Fibroblast of mammary gland (primary cell): ENCODE measurements at regions not wholly inside any gene's neighbourhood (a gene's known extent, or its start where the extent isn't known, plus 50 kb on each side); places are given as distances from the start of the nearest gene placed in this dataset.
"Not testable (repeated sequence)": the region's sequence is repeated elsewhere in the genome, so short reads cannot be mapped to it uniquely, and the experiment has no call there.

ENCODE experiments used
- DNase-seq: peaks from one replicate; pipeline ENCODE4 v3.0.0-alpha.2; 2010; ENCODE audit warnings: low read depth
- H3K4me3 ChIP-seq: 2 replicates; pipeline ENCODE4 v1.5.1; 2011; ENCODE audit warnings: low read depth, mild to moderate bottlenecking, low read length, moderate library complexity; ENCODE audit not compliant: control insufficient read depth
- TF ChIP-seq, protein P1 (sequence below): conservative IDR thresholded peaks from 2 replicates; pipeline ENCODE4 v1.5.1; 2011; ENCODE audit warnings: low read depth, low read length, inconsistent platforms; ENCODE audit not compliant: control insufficient read depth, insufficient read depth

DNA sequence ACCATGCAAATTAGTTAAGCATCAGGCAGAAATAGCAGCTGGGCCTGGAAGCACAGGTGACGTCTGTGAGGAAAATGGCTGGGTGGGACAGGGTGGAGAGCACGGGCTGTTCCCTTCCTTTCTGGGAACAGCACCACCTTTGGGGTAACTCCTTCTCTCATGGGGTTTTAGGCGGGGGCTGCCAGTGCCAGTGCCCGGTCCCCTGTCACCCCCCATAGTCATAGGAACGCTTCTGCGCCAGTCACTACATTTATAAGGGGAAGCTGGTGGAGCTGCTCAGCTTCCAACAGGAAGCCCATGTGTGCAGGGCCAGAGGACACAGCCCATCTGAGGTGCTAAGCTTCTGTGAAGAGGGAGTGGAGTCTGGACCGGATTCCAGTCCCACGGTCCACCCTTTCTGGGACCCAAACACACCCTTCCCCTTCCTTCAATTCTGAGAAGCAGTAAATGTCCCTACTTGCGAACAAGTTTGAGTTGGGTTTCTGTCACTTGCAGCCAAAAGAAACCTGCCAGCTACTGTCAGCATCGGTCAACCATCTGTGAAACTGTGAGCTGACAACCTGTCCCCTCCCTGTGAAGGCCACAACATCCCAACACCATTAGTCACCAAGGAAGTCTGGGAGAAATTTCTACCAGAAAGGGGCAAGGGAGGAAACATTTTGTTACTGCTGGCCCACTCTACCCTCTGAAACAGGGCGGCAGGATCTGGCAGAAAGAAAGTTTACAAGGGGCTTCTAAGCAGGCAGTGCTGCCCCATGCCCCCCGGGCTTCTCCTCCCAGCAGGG, 86.0 kb upstream of the AMZ2 start:
- H3K4me3 ChIP-seq = no peak overlapping the region
- TF ChIP-seq, protein P1, sequence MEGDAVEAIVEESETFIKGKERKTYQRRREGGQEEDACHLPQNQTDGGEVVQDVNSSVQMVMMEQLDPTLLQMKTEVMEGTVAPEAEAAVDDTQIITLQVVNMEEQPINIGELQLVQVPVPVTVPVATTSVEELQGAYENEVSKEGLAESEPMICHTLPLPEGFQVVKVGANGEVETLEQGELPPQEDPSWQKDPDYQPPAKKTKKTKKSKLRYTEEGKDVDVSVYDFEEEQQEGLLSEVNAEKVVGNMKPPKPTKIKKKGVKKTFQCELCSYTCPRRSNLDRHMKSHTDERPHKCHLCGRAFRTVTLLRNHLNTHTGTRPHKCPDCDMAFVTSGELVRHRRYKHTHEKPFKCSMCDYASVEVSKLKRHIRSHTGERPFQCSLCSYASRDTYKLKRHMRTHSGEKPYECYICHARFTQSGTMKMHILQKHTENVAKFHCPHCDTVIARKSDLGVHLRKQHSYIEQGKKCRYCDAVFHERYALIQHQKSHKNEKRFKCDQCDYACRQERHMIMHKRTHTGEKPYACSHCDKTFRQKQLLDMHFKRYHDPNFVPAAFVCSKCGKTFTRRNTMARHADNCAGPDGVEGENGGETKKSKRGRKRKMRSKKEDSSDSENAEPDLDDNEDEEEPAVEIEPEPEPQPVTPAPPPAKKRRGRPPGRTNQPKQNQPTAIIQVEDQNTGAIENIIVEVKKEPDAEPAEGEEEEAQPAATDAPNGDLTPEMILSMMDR = no peak
- no peak for DNase-seq

DNA sequence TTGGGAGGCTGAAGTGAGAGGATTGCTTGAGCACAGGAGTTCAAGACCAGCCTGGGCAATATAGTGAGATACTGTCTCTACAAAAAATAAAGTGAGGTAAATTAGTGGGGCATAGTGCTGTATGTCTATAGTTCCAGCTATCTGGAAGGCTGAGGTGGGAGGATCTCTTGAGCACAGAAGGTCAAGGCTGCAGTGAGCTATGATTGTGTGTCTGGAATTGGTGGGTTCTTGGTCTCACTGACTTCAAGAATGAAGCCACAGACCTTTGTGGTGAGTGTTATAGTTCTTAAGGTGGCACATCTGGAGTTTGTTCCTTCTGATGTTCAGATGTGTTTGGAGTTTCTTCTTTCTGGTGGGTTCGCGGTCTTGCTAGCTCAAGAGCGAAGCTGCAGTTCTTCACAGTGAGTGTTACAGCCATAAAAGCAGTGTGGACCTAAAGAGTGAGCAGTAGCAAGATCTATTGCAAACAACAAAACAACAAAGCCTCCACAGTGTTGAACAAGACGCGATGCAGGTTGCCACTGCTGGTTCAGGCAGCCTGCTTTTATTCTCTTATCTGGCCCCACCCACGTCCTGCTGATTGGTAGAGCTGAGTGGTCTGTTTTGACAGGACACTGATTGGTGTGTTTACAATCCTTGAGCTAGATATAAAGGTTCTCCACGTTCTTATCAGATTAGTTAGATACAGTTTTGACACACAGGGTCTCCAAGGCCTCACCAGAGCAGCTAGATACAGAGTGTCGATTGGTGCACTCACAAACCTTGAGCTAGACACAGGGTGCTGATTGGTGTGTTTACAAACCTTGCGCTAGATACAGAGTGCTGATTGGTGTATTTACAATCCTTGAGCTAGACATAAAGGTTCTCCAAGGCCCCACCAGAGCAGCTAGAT, 79.3 kb upstream of the AMZ2 start:
- not testable (repeated sequence) for H3K4me3 ChIP-seq

DNA sequence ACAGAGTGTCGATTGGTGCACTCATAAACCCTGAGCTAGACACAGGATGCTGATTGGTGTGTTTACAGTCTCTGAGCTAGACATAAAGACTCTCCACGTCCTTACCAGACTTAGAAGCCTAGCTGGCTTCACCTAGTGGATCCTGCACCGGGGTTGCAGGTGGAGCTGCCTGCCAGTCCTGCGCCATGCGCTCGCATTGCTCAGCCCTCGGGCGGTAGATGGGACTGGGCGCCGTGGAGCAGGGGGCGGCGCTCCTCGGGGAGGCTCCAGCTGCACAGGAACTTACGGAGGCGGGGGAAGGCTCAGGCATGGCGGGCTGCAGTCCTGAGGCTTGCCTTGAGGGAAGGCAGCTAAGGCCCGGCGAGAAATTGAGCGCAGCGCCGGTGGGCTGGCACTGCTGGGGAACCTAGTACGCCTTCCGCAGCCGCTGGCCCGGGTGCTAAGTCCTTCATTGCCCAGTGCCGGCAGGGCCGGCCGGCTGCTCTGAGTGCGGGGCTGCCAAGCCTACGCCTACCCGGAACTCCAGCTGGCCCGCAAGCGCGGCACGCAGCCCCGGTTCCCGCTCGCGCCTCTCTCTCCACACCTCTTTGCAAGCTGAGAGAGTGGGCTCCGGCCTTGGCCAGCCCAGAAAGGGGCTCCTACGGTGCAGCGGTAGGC, 78.5 kb upstream of the AMZ2 start:
- not testable (repeated sequence) for H3K4me3 ChIP-seq, DNase-seq

More for the DNA sequence above, 79.3 kb upstream of the AMZ2 start:
- DNase-seq = not testable (repeated sequence)

DNA sequence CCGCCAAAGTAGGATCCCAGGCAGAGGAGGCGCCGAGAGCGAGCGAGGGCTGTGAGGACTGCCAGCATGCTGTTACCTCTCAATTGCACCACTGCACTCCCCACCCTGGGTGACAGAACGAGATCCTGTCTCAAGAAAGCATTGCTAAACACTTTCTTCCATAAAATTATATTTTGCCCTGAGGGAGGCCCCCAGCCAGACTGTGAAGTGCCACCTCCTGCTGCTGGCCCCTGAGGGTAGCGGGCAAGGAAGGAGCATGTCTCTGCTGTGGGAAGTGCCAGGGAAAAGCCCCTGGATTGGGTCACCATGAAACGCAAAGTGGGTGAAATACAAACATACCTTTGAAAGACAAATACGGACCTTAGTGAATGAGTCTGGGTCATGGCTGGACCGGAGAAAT, 78.0 kb upstream of the AMZ2 start:
- TF ChIP-seq, protein P1 = no peak
- H3K4me3 ChIP-seq = no peak overlapping the region
- DNase-seq = no peak

DNA sequence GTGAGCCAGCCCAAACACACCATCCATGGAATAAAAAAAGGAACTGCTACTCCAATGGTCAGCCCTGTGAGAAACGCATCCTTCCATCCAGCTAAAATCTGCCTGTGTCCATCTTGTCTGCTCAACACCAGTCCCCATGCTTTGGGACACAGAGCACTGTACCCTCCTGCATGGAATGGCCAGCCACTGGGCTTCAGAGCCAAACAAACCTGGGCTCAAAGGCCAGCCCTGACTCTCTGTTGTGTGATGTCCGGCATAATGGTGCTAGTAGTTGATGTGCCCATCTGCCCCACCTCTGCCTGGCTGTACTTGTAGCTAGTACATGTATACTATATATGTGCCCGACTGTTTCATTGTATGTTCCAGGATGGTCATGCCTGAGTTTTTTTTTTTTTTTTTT, 77.6 kb upstream of the AMZ2 start:
- H3K4me3 ChIP-seq = no peak overlapping the region
- no peak for DNase-seq
- TF ChIP-seq, protein P1 = no peak

DNA sequence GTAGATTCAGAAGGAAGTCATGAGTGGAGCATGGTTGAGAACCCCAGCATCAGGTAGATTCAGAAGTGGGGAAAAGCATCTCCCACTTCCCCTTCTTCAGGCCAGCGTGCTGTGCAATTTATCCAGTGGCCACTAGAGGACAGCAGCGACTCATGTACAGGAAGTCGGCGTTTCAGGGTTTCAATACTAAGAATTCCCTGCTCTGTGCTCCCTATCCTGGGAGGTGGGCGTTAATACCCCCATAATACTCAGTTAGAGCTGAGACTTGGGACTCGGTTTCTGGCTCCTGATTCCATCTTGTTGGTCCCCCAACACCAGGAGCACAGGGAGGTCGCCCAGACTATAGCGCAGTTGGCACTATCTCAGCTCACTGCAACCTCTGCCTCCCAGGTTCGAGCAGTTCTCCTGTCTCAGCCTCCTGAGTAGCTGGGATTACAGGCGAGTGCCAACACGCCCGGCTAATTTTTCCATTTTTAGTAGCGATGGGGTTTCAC, 75.3 kb upstream of the AMZ2 start:
- TF ChIP-seq, protein P1 = peak; percentile 97
- peak; percentile 54 for DNase-seq

DNA sequence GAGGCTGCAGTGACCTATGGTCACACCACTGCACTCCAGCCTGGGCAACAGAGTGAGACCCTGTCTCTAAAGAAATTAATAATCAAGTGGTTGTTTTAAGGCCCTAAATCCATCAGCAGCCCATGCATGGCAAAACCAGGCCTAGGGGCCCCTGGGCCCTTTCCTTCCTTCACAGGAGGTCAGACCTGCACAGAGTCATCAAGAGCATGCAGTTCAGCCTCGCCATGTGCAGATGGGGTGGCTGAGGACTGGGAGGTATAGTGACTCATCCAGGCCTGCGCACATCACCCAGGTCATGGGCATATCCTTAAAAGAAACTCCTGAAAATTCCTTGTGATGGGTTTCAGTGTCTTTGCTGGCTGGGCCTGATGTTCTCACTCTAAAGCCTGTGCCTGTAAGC, 72.4 kb upstream of the AMZ2 start:
- H3K4me3 ChIP-seq = no peak overlapping the region
- TF ChIP-seq, protein P1 = no peak
- no peak for DNase-seq

More for the DNA sequence above, 75.3 kb upstream of the AMZ2 start:
- H3K4me3 ChIP-seq = no peak overlapping the region
